ENCODE measurements at regions not wholly inside any gene's neighbourhood (a gene's known extent, or its start where the extent isn't known, plus 50 kb on each side); places are given as distances from the start of the nearest gene placed in this dataset.

- DNase-seq (ENCODE audit: low read depth in 3 of 3): peak in 1 of 3 donors; percentile 61
These were observed 110.9 kb downstream of the HFE start for GRCh38 chr6:26197933-26198721.

GRCh38 chr6:26198722-26199056, 111.5 kb downstream of the HFE start:
- DNase-seq (ENCODE audit: low read depth in 3 of 3): no peak

- peak in 1 of 3 donors; percentile 52 for DNase-seq (ENCODE audit: low read depth in 3 of 3)
These were observed 112.0 kb downstream of the HFE start for GRCh38 chr6:26199057-26199772.

- DNase-seq (ENCODE audit: low read depth in 3 of 3): no peak
These were observed 112.8 kb downstream of the HFE start for GRCh38 chr6:26199773-26200764.

- DNase-seq (ENCODE audit: low read depth in 3 of 3): no peak
These were observed 113.9 kb downstream of the HFE start for GRCh38 chr6:26200918-26201721.

GRCh38 chr6:26202201-26202611, 115.0 kb downstream of the HFE start:
- DNase-seq (ENCODE audit: low read depth in 3 of 3): no peak

GRCh38 chr6:26202811-26203583, 115.8 kb downstream of the HFE start:
- no peak for DNase-seq (ENCODE audit: low read depth in 3 of 3)

- DNase-seq (ENCODE audit: low read depth in 3 of 3): peak in 2 of 3 donors; percentile 79 to 80
These were observed 117.3 kb downstream of the HFE start for GRCh38 chr6:26204332-26205160.

- DNase-seq (ENCODE audit: low read depth in 3 of 3): peak in 2 of 3 donors; percentile 64 to 81
These were observed 118.0 kb downstream of the HFE start for GRCh38 chr6:26205161-26205624.

- no peak for DNase-seq (ENCODE audit: low read depth in 3 of 3)
These were observed 118.7 kb downstream of the HFE start for GRCh38 chr6:26205625-26206574.

- no peak for DNase-seq (ENCODE audit: low read depth in 3 of 3)
These were observed 119.9 kb downstream of the HFE start for GRCh38 chr6:26206868-26207801.

GRCh38 chr6:26211963-26212362, 124.7 kb downstream of the HFE start:
- DNase-seq (ENCODE audit: low read depth in 3 of 3): no peak

GRCh38 chr6:26213334-26214075, 126.3 kb downstream of the HFE start:
- DNase-seq (ENCODE audit: low read depth in 3 of 3): no peak

- DNase-seq (ENCODE audit: low read depth in 3 of 3): no peak
These were observed 127.8 kb downstream of the HFE start for GRCh38 chr6:26214803-26215584.

- no peak for DNase-seq (ENCODE audit: low read depth in 3 of 3)
These were observed 128.5 kb downstream of the HFE start for GRCh38 chr6:26215585-26216358.
